ENCODE measurements at regions not wholly inside any gene's neighbourhood (a gene's known extent, or its start where the extent isn't known, plus 50 kb on each side); places are given as distances from the start of the nearest gene placed in this dataset.

DNA sequence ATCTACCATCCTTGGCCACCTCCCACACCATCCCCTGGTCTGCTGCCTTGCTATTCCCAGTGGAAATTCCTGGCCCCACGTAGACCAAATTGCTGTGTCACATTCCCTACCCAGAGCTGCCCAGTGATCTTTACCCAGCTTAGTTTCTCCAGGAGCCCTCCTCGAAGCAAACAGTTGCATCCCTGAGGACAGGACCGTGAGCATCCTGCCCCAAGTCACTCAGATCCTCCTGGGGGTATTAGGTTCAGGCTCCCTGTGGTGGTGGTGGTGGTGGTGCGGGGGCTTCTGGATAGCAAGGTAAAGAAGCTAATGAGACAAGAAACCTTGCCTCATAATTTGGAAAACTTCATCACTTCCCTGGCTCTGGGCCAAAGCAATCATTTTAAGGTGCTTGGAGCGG is 58.4 kb upstream of the RBM15 start:
- H3K4me2 ChIP-seq (ENCODE audit: insufficient read depth, low read length): no peak overlapping the region
- no peaks in the 10 kb centered on the region for H3K9me1 ChIP-seq (ENCODE audit: control insufficient read depth, insufficient read depth, low read length)
- H3K9me3 ChIP-seq (replicated peaks; ENCODE audit: control insufficient read depth, insufficient read depth, low read depth, low read length): no peaks in the 10 kb centered on the region
- ChIA-PET CTCF (ENCODE audit: low intra/inter-chr PET ratio) (no interaction called here), POLR2A (interaction anchor here (0.5 to 2.8 kb wide), 4 partner anchors 9 to 141 kb away, joined by 3 to 7 read pairs (median 4); no protein-coding TSS in a partner anchor)
- no peak overlapping the region for H3K27ac ChIP-seq (ENCODE audit: extremely low read depth, low read depth, low read length)
- no peaks in the 10 kb centered on the region for H4K20me1 ChIP-seq (replicated peaks; ENCODE audit: control insufficient read depth, insufficient read depth, low read length)
- no TSS peak for BruUV-seq (replicated peaks)
- H3K27me3 ChIP-seq (ENCODE audit: control insufficient read depth in 2 of 2, insufficient read depth in 2 of 2, low read length in 2 of 2): peaks cover 28 to 57% of the 10 kb centered on the region in 2 experiments
- in situ Hi-C loops (cut with MboI) (no loop called here), intact Hi-C loops (cut with micrococcal nuclease) (no loop called here)
- no peak overlapping the region for H3K4me3 ChIP-seq
- no peaks in the 10 kb centered on the region for H3K4me1 ChIP-seq (replicated peaks in 1 of 2; ENCODE audit: control insufficient read depth in 2 of 2, insufficient read depth in 2 of 2, low read length in 2 of 2)
- 3% methylated on average over 5 of the region's 5 CpGs for WGBS (ENCODE audit: insufficient coverage, low coverage, missing lambda C conversion rate)
- TF ChIP-seq STAG1 (CRISPR knock-in tag; IDR thresholded peaks at IDR 0.05; ENCODE audit: borderline replicate concordance) (no peak), THRA (IDR thresholded peaks at IDR 0.05) (no peak), NFIC (IDR thresholded peaks at IDR 0.05) (peak; percentile 39; the same call in 1 of the 2 replicates)
- FAIRE-seq (no peak), DNase-seq (ENCODE audit: extremely low read depth in 1 of 4, low spot score in 3 of 4) (no peak), ATAC-seq (no peak)
- H3K36me3 ChIP-seq (ENCODE audit: control insufficient read depth, insufficient read depth, low read length): no peaks in the 10 kb centered on the region
- H2AFZ ChIP-seq (ENCODE audit: low read depth, low read length): no peak overlapping the region
- H3K79me2 ChIP-seq (ENCODE audit: control insufficient read depth, insufficient read depth, low read length): no peaks in the 10 kb centered on the region
- H3K9ac ChIP-seq (ENCODE audit: insufficient read depth in 1 of 2, low read depth in 2 of 2, low read length in 2 of 2): no peak overlapping the region

All from K562 (cell line).